HCT116 (cell line): ENCODE measurements at regions not wholly inside any gene's neighbourhood (a gene's known extent, or its start where the extent isn't known, plus 50 kb on each side); places are given as distances from the start of the nearest gene placed in this dataset.

Experiments used
- ATAC-seq: fragments of 200-7000 bp; cut with Tn5 transposase; 2 replicates; pipeline ENCODE4 v1.9.1; 2020; ENCODE audit warnings: mild to moderate bottlenecking, moderate library complexity
- BruUV-seq: library from RNA; stranded (reverse); fragments of 400-500 nt; replicated peaks from 2 replicates; lab custom pipeline; 2021; lab: Mats Ljungman, UMichigan
- CTCF ChIA-PET: fragments of 300-600 bp; sonication (Branson Sonifier 250); formaldehyde crosslinking; loops from one replicate; lab custom pipeline; 2021; ENCODE audit warnings: antibody characterized with exemption; lab: Charles Lee
- POLR2A ChIA-PET: fragments of 300-600, 350-600 bp; sonication (Branson Sonifier 250); formaldehyde crosslinking; loops from one replicate; lab custom pipeline; 2021; ENCODE audit warnings: antibody characterized with exemption; lab: Charles Lee
- RAD21 ChIA-PET, 2 experiments: fragments of 300-600 bp; sonication (Branson Sonifier 250); formaldehyde crosslinking; loops; one replicate each; lab custom pipeline; 2023; ENCODE audit warnings: low total read pairs in 2 of 2; ENCODE audit not compliant: uncharacterized antibody in 2 of 2, unreplicated experiment in 2 of 2, low non-redundant PET in 1 of 2; lab: Charles Lee
- DNase-seq: peaks from one replicate; pipeline ENCODE4 v3.0.0-alpha.2; 2010; ENCODE audit warnings: low read depth, low spot score
- H2AFZ ChIP-seq: fragments of 200-600 bp; shearing (Covaris generic), sonication (generic); 2 replicates; pipeline ENCODE4 v1.6.1; 2017; ENCODE audit warnings: low read depth, mixed run types, mixed read lengths, antibody characterized with exemption, low read length; ENCODE audit not compliant: poor library complexity, severe bottlenecking
- H3K27ac ChIP-seq: 2 replicates; pipeline ENCODE4 v1.5.1; 2012; ENCODE audit warnings: low read depth, low read length
- H3K27me3 ChIP-seq: fragments of 200-600 bp; sonication (generic); 2 replicates; pipeline ENCODE4 v1.6.1; 2016; ENCODE audit warnings: mixed run types, low read length, mixed read lengths; ENCODE audit not compliant: insufficient read depth
- H3K36me3 ChIP-seq, 2 experiments: fragments of 200-500 bp in 1 of 2; fragments of 200-600 bp in 1 of 2; sonication (Bioruptor generic) in 1 of 2; sonication (generic) in 1 of 2; 2 replicates each; pipeline versions ENCODE4 v1.5.1 to v1.6.1; 2014 to 2016; ENCODE audit warnings: low read length in 2 of 2, inconsistent platforms in 1 of 2, mixed read lengths in 1 of 2, mixed run types in 1 of 2; ENCODE audit not compliant: insufficient read depth in 2 of 2, control insufficient read depth in 1 of 2
- H3K4me1 ChIP-seq, 2 experiments: fragments of 200-600 bp in 1 of 2; sonication (generic) in 1 of 2; 2 replicates each; pipeline versions ENCODE4 v1.5.1 to v1.6.1; 2012 to 2017; ENCODE audit warnings: low read length in 2 of 2, inconsistent platforms in 1 of 2, mild to moderate bottlenecking in 1 of 2, mixed read lengths in 1 of 2, mixed run types in 1 of 2, moderate library complexity in 1 of 2; ENCODE audit not compliant: insufficient read depth in 2 of 2, control insufficient read depth in 1 of 2
- H3K4me2 ChIP-seq: fragments of 200-600 bp; sonication (generic); 2 replicates; pipeline ENCODE4 v1.6.1; 2017; ENCODE audit warnings: mixed run types, low read length, mixed read lengths
- H3K4me3 ChIP-seq, 2 experiments: fragments of 200-600 bp in 1 of 2; sonication (generic) in 1 of 2; replicated peaks in 1 of 2; 2 replicates each; pipeline ENCODE4 v1.5.1; 2011 to 2016; ENCODE audit warnings: low read length in 2 of 2, control low read depth in 1 of 2, low read depth in 1 of 2, mild to moderate bottlenecking in 1 of 2, mixed read lengths in 1 of 2, mixed run types in 1 of 2
- H3K79me2 ChIP-seq: fragments of 200-600 bp; sonication (generic); 2 replicates; pipeline ENCODE4 v1.6.1; 2017; ENCODE audit warnings: mild to moderate bottlenecking, mixed run types, low read length, moderate library complexity, mixed read lengths; ENCODE audit not compliant: insufficient read depth
- H3K9ac ChIP-seq: fragments of 200-600 bp; sonication (generic); 2 replicates; pipeline ENCODE4 v1.6.1; 2016; ENCODE audit warnings: low read length, mixed read lengths
- H3K9me2 ChIP-seq: fragments of 200-600 bp; sonication (generic), shearing (Covaris generic); 2 replicates; pipeline ENCODE4 v1.6.1; 2017; ENCODE audit warnings: mixed run types, mild to moderate bottlenecking, moderate library complexity; ENCODE audit not compliant: insufficient read depth
- H3K9me3 ChIP-seq, 2 experiments: fragments of 200-500 bp in 1 of 2; fragments of 200-600 bp in 1 of 2; sonication (Bioruptor generic) in 1 of 2; sonication (generic) in 1 of 2; 2 replicates each; pipeline ENCODE4 v1.6.1; 2014 to 2017; ENCODE audit warnings: low read length in 2 of 2, mixed read lengths in 2 of 2, inconsistent platforms in 1 of 2, low read depth in 1 of 2, mild to moderate bottlenecking in 1 of 2, mixed run types in 1 of 2, moderate library complexity in 1 of 2; ENCODE audit not compliant: control insufficient read depth in 1 of 2, insufficient read depth in 1 of 2
- H4K20me1 ChIP-seq: fragments of 200-600 bp; sonication (generic), shearing (Covaris generic); 2 replicates; pipeline ENCODE4 v1.6.1; 2017; ENCODE audit warnings: mixed run types, mild to moderate bottlenecking, moderate library complexity; ENCODE audit not compliant: insufficient read depth
- CBX3 ChIP-seq: IDR thresholded peaks from 2 replicates; pipeline ENCODE4 v1.6.1; 2012; ENCODE audit warnings: low read depth
- CEBPB ChIP-seq: IDR thresholded peaks from 2 replicates; pipeline ENCODE4 v1.6.1; 2012; ENCODE audit warnings: low read depth
- EGR1 ChIP-seq: IDR thresholded peaks from 2 replicates; pipeline ENCODE4 v1.6.1; 2012; ENCODE audit warnings: low read depth
- EZH2phosphoT487 ChIP-seq: fragments of 200-600 bp; IDR thresholded peaks from 2 replicates; pipeline ENCODE4 v1.6.1; 2018; ENCODE audit warnings: antibody characterized with exemption, borderline replicate concordance
- FOSL1 ChIP-seq: IDR thresholded peaks from 2 replicates; pipeline ENCODE4 v1.6.1; 2012; ENCODE audit warnings: low read depth
- JUND ChIP-seq: IDR thresholded peaks from 2 replicates; pipeline ENCODE4 v1.6.1; 2012
- POLR2AphosphoS5 ChIP-seq: IDR thresholded peaks from 2 replicates; pipeline ENCODE4 v1.6.1; 2011; ENCODE audit warnings: mild to moderate bottlenecking, low read depth, low read length, moderate library complexity
- SIN3A ChIP-seq: IDR thresholded peaks from 2 replicates; pipeline ENCODE4 v1.6.1; 2012; ENCODE audit warnings: low read depth
- YY1 ChIP-seq: IDR thresholded peaks from 2 replicates; pipeline ENCODE4 v1.6.1; 2011; ENCODE audit warnings: low read length, low read depth, moderate library complexity, mild to moderate bottlenecking; ENCODE audit not compliant: insufficient replicate concordance; ENCODE audit errors: extremely low read depth
- ZNF274 ChIP-seq: fragments of 200-500 bp; sonication (Bioruptor generic); IDR thresholded peaks from 2 replicates; pipeline ENCODE4 v1.6.1; 2014; ENCODE audit warnings: mild to moderate bottlenecking, low read depth, low read length, inconsistent platforms
- intact Hi-C: fragments of 100-400 bp; cut with micrococcal nuclease; formaldehyde crosslinking; loops from 2 replicates; pipeline ENCODE4 v1.10.0; 2022
- TF ChIP-seq, protein P1 (sequence below), 3 experiments: fragments of 200-600 bp in 1 of 3; sonication (generic) in 1 of 3; IDR thresholded peaks in 2 of 3; conservative IDR thresholded peaks in 1 of 3; 2 replicates each; pipeline ENCODE4 v1.5.1; 2012 to 2017; ENCODE audit warnings: low read depth in 2 of 3, low read length in 2 of 3, antibody characterized with exemption in 1 of 3, borderline replicate concordance in 1 of 3, control low read depth in 1 of 3, mild to moderate bottlenecking in 1 of 3, mixed read lengths in 1 of 3, mixed run types in 1 of 3, moderate library complexity in 1 of 3; ENCODE audit not compliant: insufficient read depth in 1 of 3
- TF ChIP-seq, protein P2 (sequence below): IDR thresholded peaks from 2 replicates; pipeline ENCODE4 v1.6.1; 2012

DNA sequence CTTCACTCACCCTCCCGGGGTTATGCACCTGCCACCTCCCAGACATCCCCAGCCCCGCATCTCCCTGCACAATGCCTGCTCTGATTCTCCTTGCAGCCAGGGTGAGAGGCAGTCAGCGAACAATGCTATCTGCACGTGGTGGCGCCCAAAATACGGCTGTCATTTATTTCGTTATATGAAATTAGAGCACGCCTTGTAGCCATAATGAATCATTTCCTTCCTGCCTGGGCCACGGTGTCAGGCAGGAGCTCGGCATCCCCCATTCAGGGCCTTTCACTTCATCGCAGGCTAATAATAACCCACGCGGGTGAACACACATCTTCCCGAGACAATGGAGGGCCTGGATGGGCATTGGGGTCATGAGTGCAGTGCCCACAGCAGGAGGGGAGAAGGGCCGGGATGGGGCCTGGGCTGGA is 143.8 kb upstream of the ZNF507 start:
- CTCF ChIA-PET: no interaction called here
- DNase-seq: no peak

More for the DNA sequence above, 143.8 kb upstream of the ZNF507 start:
- no peaks in the 10 kb centered on the region for H3K4me1 ChIP-seq
- H4K20me1 ChIP-seq: no peaks in the 10 kb centered on the region
- H3K27me3 ChIP-seq: no peaks in the 10 kb centered on the region
- no peak for ATAC-seq
- H3K79me2 ChIP-seq: no peaks in the 10 kb centered on the region
- H3K9ac ChIP-seq: no peak overlapping the region
- H3K9me3 ChIP-seq: no peaks in the 10 kb centered on the region
- TF ChIP-seq EGR1 (no peak), CEBPB (no peak), POLR2AphosphoS5 (no peak), CBX3 (no peak), ZNF274 (no peak), EZH2phosphoT487 (no peak), FOSL1 (no peak), YY1 (no peak), JUND (no peak), SIN3A (no peak)
- TF ChIP-seq, protein P1, sequence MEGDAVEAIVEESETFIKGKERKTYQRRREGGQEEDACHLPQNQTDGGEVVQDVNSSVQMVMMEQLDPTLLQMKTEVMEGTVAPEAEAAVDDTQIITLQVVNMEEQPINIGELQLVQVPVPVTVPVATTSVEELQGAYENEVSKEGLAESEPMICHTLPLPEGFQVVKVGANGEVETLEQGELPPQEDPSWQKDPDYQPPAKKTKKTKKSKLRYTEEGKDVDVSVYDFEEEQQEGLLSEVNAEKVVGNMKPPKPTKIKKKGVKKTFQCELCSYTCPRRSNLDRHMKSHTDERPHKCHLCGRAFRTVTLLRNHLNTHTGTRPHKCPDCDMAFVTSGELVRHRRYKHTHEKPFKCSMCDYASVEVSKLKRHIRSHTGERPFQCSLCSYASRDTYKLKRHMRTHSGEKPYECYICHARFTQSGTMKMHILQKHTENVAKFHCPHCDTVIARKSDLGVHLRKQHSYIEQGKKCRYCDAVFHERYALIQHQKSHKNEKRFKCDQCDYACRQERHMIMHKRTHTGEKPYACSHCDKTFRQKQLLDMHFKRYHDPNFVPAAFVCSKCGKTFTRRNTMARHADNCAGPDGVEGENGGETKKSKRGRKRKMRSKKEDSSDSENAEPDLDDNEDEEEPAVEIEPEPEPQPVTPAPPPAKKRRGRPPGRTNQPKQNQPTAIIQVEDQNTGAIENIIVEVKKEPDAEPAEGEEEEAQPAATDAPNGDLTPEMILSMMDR (IDR thresholded peaks at IDR 0.05 in 2 of 3, conservative IDR thresholded peaks at IDR 0.05 in 1 of 3; ENCODE audit: borderline replicate concordance in 1 of 3, insufficient read depth in 1 of 3, low read depth in 2 of 3, low read length in 2 of 3): no peak
- TF ChIP-seq, protein P2, sequence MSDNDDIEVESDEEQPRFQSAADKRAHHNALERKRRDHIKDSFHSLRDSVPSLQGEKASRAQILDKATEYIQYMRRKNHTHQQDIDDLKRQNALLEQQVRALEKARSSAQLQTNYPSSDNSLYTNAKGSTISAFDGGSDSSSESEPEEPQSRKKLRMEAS: no peak
- intact Hi-C loops: no loop called here
- H3K4me3 ChIP-seq: no peak overlapping the region
- no TSS peak for BruUV-seq
- ChIA-PET RAD21 (no interaction called here), POLR2A (no interaction called here)
- no peak overlapping the region for H3K4me2 ChIP-seq
- no peaks in the 10 kb centered on the region for H3K36me3 ChIP-seq
- no peaks in the 10 kb centered on the region for H3K9me2 ChIP-seq
- no peak overlapping the region for H3K27ac ChIP-seq
- no peak overlapping the region for H2AFZ ChIP-seq
